HuH-7.5 (cell line): ENCODE measurements at regions not wholly inside any gene's neighbourhood (a gene's known extent, or its start where the extent isn't known, plus 50 kb on each side); places are given as distances from the start of the nearest gene placed in this dataset.

Source experiments
- DNase-seq: peaks from one replicate; pipeline ENCODE4 v3.0.0; 2011; ENCODE audit warnings: low spot score

GRCh38 chr15:26477044-26477443 is 295.8 kb downstream of the GABRB3 start:
- DNase-seq = no peak

GRCh38 chr15:26475554-26475953 is 297.3 kb downstream of the GABRB3 start:
- DNase-seq = no peak

- no peak for DNase-seq
Observed at GRCh38 chr15:26472661-26473060, 300.2 kb downstream of the GABRB3 start.

- no peak for DNase-seq
Observed at GRCh38 chr15:26461847-26462608, 310.8 kb downstream of the GABRB3 start.

GRCh38 chr15:26460165-26460564 is 312.7 kb downstream of the GABRB3 start:
- DNase-seq = no peak

GRCh38 chr15:26455828-26456227 is 317.0 kb downstream of the GABRB3 start:
- no peak for DNase-seq

GRCh38 chr15:26453914-26454313 is 319.0 kb downstream of the GABRB3 start:
- no peak for DNase-seq

GRCh38 chr15:26451995-26452394 is 320.9 kb downstream of the GABRB3 start:
- no peak for DNase-seq

- no peak for DNase-seq
Observed at GRCh38 chr15:26449291-26449690, 323.6 kb downstream of the GABRB3 start.

- DNase-seq = no peak
Observed at GRCh38 chr15:26443321-26443720, 329.5 kb downstream of the GABRB3 start.

GRCh38 chr15:26442680-26443079 is 330.2 kb downstream of the GABRB3 start:
- DNase-seq = no peak

GRCh38 chr15:26439681-26440080 is 333.2 kb downstream of the GABRB3 start:
- no peak for DNase-seq

GRCh38 chr15:26438718-26439117 is 334.1 kb downstream of the GABRB3 start:
- no peak for DNase-seq

GRCh38 chr15:26438316-26438715 is 334.6 kb downstream of the GABRB3 start:
- DNase-seq = no peak

- DNase-seq = no peak
Observed at GRCh38 chr15:26433818-26434217, 339.0 kb downstream of the GABRB3 start.

GRCh38 chr15:26433060-26433459 is 339.8 kb downstream of the GABRB3 start:
- no peak for DNase-seq

- DNase-seq = no peak
Observed at GRCh38 chr15:26421065-26421464, 351.8 kb downstream of the GABRB3 start.

- DNase-seq = no peak
Observed at GRCh38 chr15:26395624-26396023, 377.2 kb downstream of the GABRB3 start.

GRCh38 chr15:26394801-26395200 is 378.1 kb downstream of the GABRB3 start:
- no peak for DNase-seq

- DNase-seq = no peak
Observed at GRCh38 chr15:26392956-26393355, 379.9 kb downstream of the GABRB3 start.

- no peak for DNase-seq
Observed at GRCh38 chr15:26391567-26392194, 381.2 kb downstream of the GABRB3 start.

GRCh38 chr15:26382444-26383072 is 390.3 kb downstream of the GABRB3 start:
- no peak for DNase-seq

GRCh38 chr15:26378304-26378703 is 394.6 kb downstream of the GABRB3 start:
- no peak for DNase-seq
